ENCODE measurements at regions not wholly inside any gene's neighbourhood (a gene's known extent, or its start where the extent isn't known, plus 50 kb on each side); places are given as distances from the start of the nearest gene placed in this dataset.
A peak's percentile ranks its signal among the peaks of the same experiment; 100 is the strongest.
"Not testable (repeated sequence)": the region's sequence is repeated elsewhere in the genome, so short reads cannot be mapped to it uniquely, and the experiment has no call there.

GRCh38 chr9:29432191-29432590 is 1858.9 kb upstream of the C9orf72 start:
- Histone ChIP-seq H3K36me3 (ENCODE audit: control insufficient read depth, insufficient read depth, low read length) (no peaks in the 10 kb centered on the region), H3K27me3 (ENCODE audit: control insufficient read depth, insufficient read depth, low read length) (no peaks in the 10 kb centered on the region), H3K4me3 (ENCODE audit: low read depth, low read length) (no peak overlapping the region)
- TF ChIP-seq CTCF (IDR thresholded peaks at IDR 0.05; ENCODE audit: insufficient read depth, low read length, poor library complexity, severe bottlenecking), result no peak
- DNase-seq (ENCODE audit: low read depth), result no peak

DNA sequence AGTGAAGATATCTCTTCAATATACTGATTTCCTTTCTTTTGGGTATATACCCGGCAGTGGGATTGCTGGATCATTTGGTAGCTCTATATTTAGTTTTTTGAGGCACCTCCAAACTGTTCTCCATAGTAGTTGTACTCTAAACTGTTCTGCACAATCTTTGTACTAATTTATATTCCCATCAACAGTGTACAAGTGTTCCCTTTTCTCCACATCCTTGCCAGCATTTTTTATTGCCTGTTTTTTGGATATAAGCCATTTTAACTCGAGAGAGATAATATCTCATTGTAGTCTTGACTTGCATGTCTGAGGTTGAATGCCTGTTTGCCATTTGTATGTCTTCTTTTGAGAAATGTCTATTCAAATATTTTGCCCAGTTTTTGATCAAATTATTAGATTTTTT is 1859.4 kb upstream of the C9orf72 start:
- DNase-seq (ENCODE audit: low read depth); H3K27me3 ChIP-seq (ENCODE audit: control insufficient read depth, insufficient read depth, low read length); H3K36me3 ChIP-seq (ENCODE audit: control insufficient read depth, insufficient read depth, low read length); H3K4me3 ChIP-seq (ENCODE audit: low read depth, low read length): not testable (repeated sequence)

- DNase-seq (ENCODE audit: low read depth), result no peak
- TF ChIP-seq CTCF (IDR thresholded peaks at IDR 0.05; ENCODE audit: insufficient read depth, low read length, poor library complexity, severe bottlenecking), result no peak
- Histone ChIP-seq H3K4me3 (ENCODE audit: low read depth, low read length) (no peak overlapping the region), H3K36me3 (ENCODE audit: control insufficient read depth, insufficient read depth, low read length) (no peaks in the 10 kb centered on the region), H3K27me3 (ENCODE audit: control insufficient read depth, insufficient read depth, low read length) (no peaks in the 10 kb centered on the region)
Measured at GRCh38 chr9:29435368-29435767, 1862.1 kb upstream of the C9orf72 start.

DNA sequence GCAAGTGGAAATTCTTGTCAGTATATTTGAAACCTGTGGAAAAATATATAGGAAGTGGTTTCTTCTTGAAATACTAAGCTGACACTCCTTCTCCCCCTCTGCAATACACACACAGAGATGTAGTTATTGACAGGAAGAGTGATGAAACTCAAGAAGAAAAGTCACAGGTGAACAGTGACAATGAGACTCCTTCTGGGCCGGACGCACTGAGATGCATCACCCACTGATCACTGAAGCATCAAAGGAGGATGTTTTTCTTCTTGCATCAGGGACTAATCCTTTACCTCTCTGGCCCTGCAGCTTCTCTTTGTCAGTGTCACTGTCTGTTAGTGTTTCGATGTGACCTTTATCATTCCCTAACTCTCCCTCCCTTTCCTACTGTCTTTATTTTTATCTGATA is 1864.2 kb upstream of the C9orf72 start:
- H3K4me3 ChIP-seq (ENCODE audit: low read depth, low read length), result no peak overlapping the region
- H3K36me3 ChIP-seq (ENCODE audit: control insufficient read depth, insufficient read depth, low read length), result no peaks in the 10 kb centered on the region
- no peak for DNase-seq (ENCODE audit: low read depth)

GRCh38 chr9:29439961-29440360 is 1866.7 kb upstream of the C9orf72 start:
- H3K4me3 ChIP-seq (ENCODE audit: low read depth, low read length), result no peak overlapping the region
- TF ChIP-seq CTCF (IDR thresholded peaks at IDR 0.05; ENCODE audit: insufficient read depth, low read length, poor library complexity, severe bottlenecking), result no peak
- peak; percentile 16 for DNase-seq (ENCODE audit: low read depth)
- H3K36me3 ChIP-seq (ENCODE audit: control insufficient read depth, insufficient read depth, low read length), result no peaks in the 10 kb centered on the region
- no peaks in the 10 kb centered on the region for H3K27me3 ChIP-seq (ENCODE audit: control insufficient read depth, insufficient read depth, low read length)

More for the DNA sequence above, 1864.2 kb upstream of the C9orf72 start:
- TF ChIP-seq CTCF (IDR thresholded peaks at IDR 0.05; ENCODE audit: insufficient read depth, low read length, poor library complexity, severe bottlenecking), result no peak
- no peaks in the 10 kb centered on the region for H3K27me3 ChIP-seq (ENCODE audit: control insufficient read depth, insufficient read depth, low read length)

GRCh38 chr9:29440449-29440848 is 1867.2 kb upstream of the C9orf72 start:
- Histone ChIP-seq H3K4me3 (ENCODE audit: low read depth, low read length) (no peak overlapping the region), H3K27me3 (ENCODE audit: control insufficient read depth, insufficient read depth, low read length) (no peaks in the 10 kb centered on the region), H3K36me3 (ENCODE audit: control insufficient read depth, insufficient read depth, low read length) (no peaks in the 10 kb centered on the region)
- TF ChIP-seq CTCF (IDR thresholded peaks at IDR 0.05; ENCODE audit: insufficient read depth, low read length, poor library complexity, severe bottlenecking), result no peak
- no peak for DNase-seq (ENCODE audit: low read depth)

All from kidney epithelial cell (primary cell).